CD14-positive monocyte (primary cell): ENCODE measurements at regions not wholly inside any gene's neighbourhood (a gene's known extent, or its start where the extent isn't known, plus 50 kb on each side); places are given as distances from the start of the nearest gene placed in this dataset.

Experiments
- DNase-seq, 3 donors: peaks; one replicate each; pipeline ENCODE4 v3.0.0-alpha.2; 2011 to 2022
- H2AFZ ChIP-seq: 2 replicates; pipeline ENCODE4 v1.6.0; 2012; ENCODE audit warnings: mild to moderate bottlenecking, low read depth, low read length, inconsistent platforms; ENCODE audit not compliant: insufficient read depth, poor library complexity, severe bottlenecking
- H3K27ac ChIP-seq, 2 donors: 1 replicate in 1 of 2; 2 replicates in 1 of 2; pipeline ENCODE4 v1.5.1; 2012 to 2013; ENCODE audit warnings: low read length in 2 of 2, control low read depth in 1 of 2, inconsistent platforms in 1 of 2, low read depth in 1 of 2, mild to moderate bottlenecking in 1 of 2
- H3K27me3 ChIP-seq, 2 donors: one replicate each; pipeline versions ENCODE4 v1.6.0 to v1.6.1; 2011 to 2013; ENCODE audit warnings: low read length in 2 of 2; ENCODE audit not compliant: control insufficient read depth in 2 of 2, insufficient read depth in 2 of 2
- H3K36me3 ChIP-seq, 2 donors: replicated peaks in 1 of 2; 1 replicate in 1 of 2; 2 replicates in 1 of 2; pipeline versions ENCODE4 v1.5.1 to v1.6.1; 2012 to 2013; ENCODE audit warnings: low read length in 2 of 2, control low read depth in 1 of 2, inconsistent platforms in 1 of 2, mild to moderate bottlenecking in 1 of 2; ENCODE audit not compliant: insufficient read depth in 2 of 2, control insufficient read depth in 1 of 2
- H3K4me1 ChIP-seq, 2 donors: 1 replicate in 1 of 2; 2 replicates in 1 of 2; pipeline versions ENCODE4 v1.5.1 to v1.6.1; 2012 to 2013; ENCODE audit warnings: low read length in 2 of 2, control low read depth in 1 of 2, inconsistent platforms in 1 of 2, mild to moderate bottlenecking in 1 of 2, moderate library complexity in 1 of 2; ENCODE audit not compliant: insufficient read depth in 2 of 2, control insufficient read depth in 1 of 2
- H3K4me2 ChIP-seq: replicated peaks from 2 replicates; pipeline ENCODE3; 2012; ENCODE audit warnings: low read length, moderate library complexity, mild to moderate bottlenecking; ENCODE audit not compliant: poor library complexity, severe bottlenecking; ENCODE audit errors: extremely low read depth
- H3K4me3 ChIP-seq, 3 experiments: fragments of 200-600 bp in 1 of 3; sonication (generic) in 1 of 3; replicated peaks in 1 of 3; 1 replicate in 2 of 3; 2 replicates in 1 of 3; pipeline ENCODE4 v1.5.1; 2011 to 2013; ENCODE audit warnings: low read length in 3 of 3, mild to moderate bottlenecking in 3 of 3, control low read depth in 2 of 3, low read depth in 2 of 3, inconsistent platforms in 1 of 3, moderate library complexity in 1 of 3
- H3K79me2 ChIP-seq: 2 replicates; pipeline ENCODE4 v1.6.0; 2012; ENCODE audit warnings: mild to moderate bottlenecking, control low read depth, inconsistent platforms, low read length, moderate library complexity; ENCODE audit not compliant: insufficient read depth
- H3K9ac ChIP-seq: 2 replicates; pipeline ENCODE4 v1.6.0; 2017; ENCODE audit warnings: low read length, mild to moderate bottlenecking; ENCODE audit not compliant: insufficient read depth, poor library complexity, severe bottlenecking
- H3K9me3 ChIP-seq, 2 donors: replicated peaks in 1 of 2; 1 replicate in 1 of 2; 2 replicates in 1 of 2; pipeline versions ENCODE4 v1.5.1 to v1.6.1; 2012 to 2013; ENCODE audit warnings: low read length in 2 of 2, control low read depth in 1 of 2; ENCODE audit not compliant: control insufficient read depth in 1 of 2, insufficient read depth in 1 of 2
- H4K20me1 ChIP-seq: 2 replicates; pipeline ENCODE4 v1.6.0; 2012; ENCODE audit warnings: mild to moderate bottlenecking, low read length, control low read depth, moderate library complexity; ENCODE audit not compliant: insufficient read depth
- H3K27ac Mint-ChIP-seq, 7 donors: one replicate each; pipeline ENCODE4 v1.8.0; 2020; ENCODE audit warnings: mild to moderate bottlenecking in 7 of 7, mixed read lengths in 7 of 7, moderate library complexity in 6 of 7, inconsistent platforms in 2 of 7
- H3K27me3 Mint-ChIP-seq, 3 donors: one replicate each; pipeline ENCODE4 v1.8.0; 2021 to 2022; ENCODE audit warnings: low read depth in 3 of 3, mild to moderate bottlenecking in 3 of 3, mixed read lengths in 3 of 3, moderate library complexity in 3 of 3, inconsistent platforms in 1 of 3
- H3K36me3 Mint-ChIP-seq, 2 donors: one replicate each; pipeline ENCODE4 v1.8.0; 2020; ENCODE audit warnings: mixed read lengths in 2 of 2, inconsistent platforms in 1 of 2, mild to moderate bottlenecking in 1 of 2
- H3K4me1 Mint-ChIP-seq: one replicate; pipeline ENCODE4 v1.8.0; 2020; ENCODE audit warnings: mild to moderate bottlenecking, mixed read lengths
- H3K4me3 Mint-ChIP-seq, 2 donors: one replicate each; pipeline ENCODE4 v1.8.0; 2020; ENCODE audit warnings: mild to moderate bottlenecking in 2 of 2, mixed read lengths in 2 of 2, moderate library complexity in 1 of 2
- H3K9me3 Mint-ChIP-seq, 7 donors: one replicate each; pipeline ENCODE4 v1.8.0; 2020 to 2022; ENCODE audit warnings: mixed read lengths in 7 of 7, mild to moderate bottlenecking in 6 of 7, moderate library complexity in 6 of 7, inconsistent platforms in 2 of 7
- CTCF ChIP-seq: fragments of 200-600 bp; IDR thresholded peaks from one replicate; pipeline ENCODE4 v1.8.0; 2022; ENCODE audit warnings: antibody characterized with exemption, mild to moderate bottlenecking
- WGBS: methylation state at CpG from one replicate; pipeline ENCODE4 v1.1.5; 2013; ENCODE audit warnings: missing lambda C conversion rate; ENCODE audit not compliant: insufficient coverage; 5-methylcytosine and 5-hydroxymethylcytosine counted together
- intact Hi-C, 2 donors: fragments of 100-400 bp; cut with micrococcal nuclease; formaldehyde crosslinking; loops; one replicate each; pipeline versions ENCODE4 v1.15.0 to v1.15.1; 2023

- DNase-seq, result no peak
- H3K27ac Mint-ChIP-seq, result no peak overlapping the region
- intact Hi-C loops, result no loop called here
- no peaks in the 10 kb centered on the region for H3K79me2 ChIP-seq
- H3K27me3 Mint-ChIP-seq, result no peaks in the 10 kb centered on the region
- no peak overlapping the region for H3K4me3 ChIP-seq
- H3K9me3 Mint-ChIP-seq, result peaks cover 0 to 6% (median 0%) of the 10 kb centered on the region in 7 donors
- H4K20me1 ChIP-seq, result no peaks in the 10 kb centered on the region
- H3K9me3 ChIP-seq, result no peaks in the 10 kb centered on the region
- H3K27me3 ChIP-seq, result no peaks in the 10 kb centered on the region
- no peak overlapping the region for H3K4me3 Mint-ChIP-seq
- no peak overlapping the region for H2AFZ ChIP-seq
- no peak for TF ChIP-seq CTCF
- no peak overlapping the region for H3K27ac ChIP-seq
- no CpG with 5 or more reads among the region's 1 CpG for WGBS
- peaks cover 14 to 17% of the 10 kb centered on the region in 2 donors for H3K4me1 ChIP-seq
- H3K4me2 ChIP-seq, result no peak overlapping the region
- H3K36me3 ChIP-seq, result no peaks in the 10 kb centered on the region
- H3K36me3 Mint-ChIP-seq, result no peaks in the 10 kb centered on the region
- H3K9ac ChIP-seq, result no peak overlapping the region
- H3K4me1 Mint-ChIP-seq, result peaks cover 21% of the 10 kb centered on the region
Observed at GRCh38 chr5:111585291-111585690, 73.0 kb upstream of the STARD4 start.

- no peak for DNase-seq
- Histone ChIP-seq H3K36me3 (no peaks in the 10 kb centered on the region), H3K4me3 (no peak overlapping the region), H3K79me2 (no peaks in the 10 kb centered on the region), H3K27ac (no peak overlapping the region), H3K4me1 (peaks cover 14 to 17% of the 10 kb centered on the region in 2 donors), H3K27me3 (no peaks in the 10 kb centered on the region), H3K9ac (no peak overlapping the region), H4K20me1 (no peaks in the 10 kb centered on the region), H3K4me2 (no peak overlapping the region), H2AFZ (no peak overlapping the region), H3K9me3 (no peaks in the 10 kb centered on the region)
- intact Hi-C loops, result no loop called here
- peaks cover 4 to 6% (median 5%) of the 10 kb centered on the region in 7 donors for H3K9me3 Mint-ChIP-seq
- H3K36me3 Mint-ChIP-seq, result no peaks in the 10 kb centered on the region
- peaks cover 21% of the 10 kb centered on the region for H3K4me1 Mint-ChIP-seq
- 80% methylated on average over 1 of the region's 1 CpG for WGBS
- TF ChIP-seq CTCF, result no peak
- no peak overlapping the region for H3K4me3 Mint-ChIP-seq
- peaks cover 0 to 1% (median 0%) of the 10 kb centered on the region in 3 donors for H3K27me3 Mint-ChIP-seq
- H3K27ac Mint-ChIP-seq, result no peak overlapping the region
Observed at GRCh38 chr5:111584651-111585050, 72.3 kb upstream of the STARD4 start.
